Epithelial cell of esophagus (primary cell): ENCODE measurements at regions not wholly inside any gene's neighbourhood (a gene's known extent, or its start where the extent isn't known, plus 50 kb on each side); places are given as distances from the start of the nearest gene placed in this dataset.

Experiments used
- DNase-seq: peaks from one replicate; pipeline ENCODE4 v3.0.0; 2010; ENCODE audit warnings: low read depth
- H3K4me3 ChIP-seq: 2 replicates; pipeline ENCODE4 v1.5.1; 2011; ENCODE audit warnings: mild to moderate bottlenecking, low read length, control low read depth
- TF ChIP-seq, protein P1 (sequence below): IDR thresholded peaks from 2 replicates; pipeline ENCODE4 v1.5.1; 2011; ENCODE audit warnings: low read depth, mild to moderate bottlenecking, low read length, control low read depth, inconsistent platforms; ENCODE audit not compliant: insufficient read depth; ENCODE audit errors: missing control alignments

DNA sequence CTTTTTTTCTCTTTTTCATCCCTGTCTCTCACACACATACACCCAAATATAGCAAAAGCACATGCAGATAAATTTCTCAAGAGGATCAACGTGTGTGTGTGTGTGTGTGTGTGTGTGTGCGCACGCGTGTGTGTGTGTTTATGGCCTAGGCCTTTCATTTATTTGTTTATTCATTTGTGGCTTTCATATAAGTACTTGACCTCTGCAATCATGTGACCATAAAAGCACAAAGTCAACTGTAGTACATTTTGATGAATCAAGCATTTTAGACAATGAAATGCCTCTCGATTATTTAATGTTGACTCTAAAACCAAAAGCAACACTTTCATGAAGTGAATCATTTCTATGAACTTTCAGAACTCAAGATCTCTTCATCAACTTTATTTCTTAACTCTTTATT lies 194.1 kb upstream of the ADGRL2 start:
- no peak overlapping the region for H3K4me3 ChIP-seq
- TF ChIP-seq, protein P1, sequence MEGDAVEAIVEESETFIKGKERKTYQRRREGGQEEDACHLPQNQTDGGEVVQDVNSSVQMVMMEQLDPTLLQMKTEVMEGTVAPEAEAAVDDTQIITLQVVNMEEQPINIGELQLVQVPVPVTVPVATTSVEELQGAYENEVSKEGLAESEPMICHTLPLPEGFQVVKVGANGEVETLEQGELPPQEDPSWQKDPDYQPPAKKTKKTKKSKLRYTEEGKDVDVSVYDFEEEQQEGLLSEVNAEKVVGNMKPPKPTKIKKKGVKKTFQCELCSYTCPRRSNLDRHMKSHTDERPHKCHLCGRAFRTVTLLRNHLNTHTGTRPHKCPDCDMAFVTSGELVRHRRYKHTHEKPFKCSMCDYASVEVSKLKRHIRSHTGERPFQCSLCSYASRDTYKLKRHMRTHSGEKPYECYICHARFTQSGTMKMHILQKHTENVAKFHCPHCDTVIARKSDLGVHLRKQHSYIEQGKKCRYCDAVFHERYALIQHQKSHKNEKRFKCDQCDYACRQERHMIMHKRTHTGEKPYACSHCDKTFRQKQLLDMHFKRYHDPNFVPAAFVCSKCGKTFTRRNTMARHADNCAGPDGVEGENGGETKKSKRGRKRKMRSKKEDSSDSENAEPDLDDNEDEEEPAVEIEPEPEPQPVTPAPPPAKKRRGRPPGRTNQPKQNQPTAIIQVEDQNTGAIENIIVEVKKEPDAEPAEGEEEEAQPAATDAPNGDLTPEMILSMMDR: no peak
- no peak for DNase-seq

DNA sequence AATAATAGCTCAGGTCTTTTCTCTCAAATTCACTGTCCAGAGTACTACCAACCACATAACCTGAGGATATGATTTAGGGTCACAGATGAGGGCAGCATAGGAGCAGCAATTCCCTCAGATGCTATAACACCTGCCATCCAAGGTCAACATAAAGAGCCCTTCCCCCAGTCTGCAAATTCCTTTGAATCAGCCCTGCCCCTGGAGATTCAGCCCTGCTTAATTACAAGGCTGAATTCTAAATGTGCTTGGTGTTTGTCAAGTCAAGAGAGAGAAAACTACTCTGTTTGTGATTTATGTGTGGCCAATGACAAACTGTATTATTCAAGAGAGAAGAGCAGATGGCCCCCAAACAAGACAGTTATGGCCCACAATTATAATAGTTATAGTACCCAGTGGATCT lies 195.7 kb upstream of the ADGRL2 start:
- no peak overlapping the region for H3K4me3 ChIP-seq
- no peak for DNase-seq
- TF ChIP-seq, protein P1: no peak

DNA sequence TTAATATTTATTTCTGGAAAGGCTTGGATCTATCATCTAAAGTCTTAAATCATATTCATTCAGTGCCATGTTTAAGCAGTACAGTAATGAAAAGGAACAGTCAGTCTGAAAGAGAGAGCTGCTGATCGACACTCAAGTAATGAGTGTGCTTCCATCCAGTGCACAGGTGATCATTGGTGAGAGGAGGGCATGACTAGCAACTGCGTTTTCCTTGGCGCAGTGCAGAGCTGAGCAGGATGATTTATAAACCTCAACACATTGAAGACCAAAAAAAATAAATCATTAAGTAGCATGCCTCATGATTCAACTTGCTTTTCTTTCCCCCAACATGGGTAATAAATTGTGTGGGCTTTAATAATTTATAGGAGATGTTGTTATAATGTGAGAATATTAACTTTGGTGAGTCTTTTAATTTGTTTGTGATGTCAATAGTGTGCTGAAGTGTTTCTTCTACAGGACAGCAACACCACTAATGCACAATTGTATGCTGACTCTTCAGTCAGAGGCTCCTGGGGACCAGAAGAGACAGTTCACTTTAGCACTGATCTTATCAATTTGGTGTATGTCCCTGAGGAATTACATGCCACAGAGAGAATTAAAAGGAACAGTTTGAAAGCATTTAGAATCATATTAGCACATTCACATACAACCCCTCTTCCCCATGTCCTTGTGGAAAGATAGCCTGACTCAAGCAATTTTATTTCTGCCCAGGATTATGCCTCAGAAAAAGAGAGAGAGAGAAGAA lies 199.7 kb upstream of the ADGRL2 start:
- no peak overlapping the region for H3K4me3 ChIP-seq
- TF ChIP-seq, protein P1: no peak
- no peak for DNase-seq

DNA sequence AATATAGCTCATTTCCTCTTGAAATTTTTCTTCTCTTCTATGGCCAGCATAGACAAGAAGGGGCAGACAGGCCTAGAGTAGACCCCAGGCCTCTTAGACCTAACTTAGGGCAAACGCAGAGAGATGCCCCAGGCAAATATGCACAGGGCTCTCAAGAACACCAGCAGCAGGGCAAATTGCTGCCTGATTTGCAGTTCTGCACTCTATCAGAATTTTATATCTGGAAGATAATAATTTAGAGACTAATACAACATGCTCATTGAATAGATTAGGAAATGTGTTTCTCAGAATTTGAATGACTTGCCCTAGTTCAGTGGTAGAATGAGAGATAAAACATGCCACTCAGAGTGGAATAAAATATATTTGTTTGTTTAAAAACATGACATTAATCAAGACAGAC lies 200.4 kb upstream of the ADGRL2 start:
- TF ChIP-seq, protein P1: no peak
- H3K4me3 ChIP-seq: no peak overlapping the region
- no peak for DNase-seq

DNA sequence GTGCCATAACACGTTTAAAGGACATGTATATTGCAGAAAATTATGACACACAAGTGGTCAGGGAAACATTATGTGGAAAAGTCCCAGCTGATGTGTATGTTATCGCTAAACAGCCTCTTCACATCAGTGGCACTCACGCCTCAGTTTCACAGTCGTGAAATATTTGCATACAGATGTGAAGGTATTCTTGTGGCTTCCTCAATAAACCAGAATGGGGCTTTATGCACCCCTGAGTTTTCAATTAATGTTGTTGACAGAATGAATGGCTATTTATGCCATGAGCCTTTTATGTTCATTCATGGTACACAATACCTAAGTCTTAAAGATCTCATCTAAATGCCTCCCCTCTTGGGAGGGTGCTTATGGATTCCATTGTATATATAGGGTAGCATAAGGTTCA lies 202.1 kb upstream of the ADGRL2 start:
- no peak for DNase-seq

DNA sequence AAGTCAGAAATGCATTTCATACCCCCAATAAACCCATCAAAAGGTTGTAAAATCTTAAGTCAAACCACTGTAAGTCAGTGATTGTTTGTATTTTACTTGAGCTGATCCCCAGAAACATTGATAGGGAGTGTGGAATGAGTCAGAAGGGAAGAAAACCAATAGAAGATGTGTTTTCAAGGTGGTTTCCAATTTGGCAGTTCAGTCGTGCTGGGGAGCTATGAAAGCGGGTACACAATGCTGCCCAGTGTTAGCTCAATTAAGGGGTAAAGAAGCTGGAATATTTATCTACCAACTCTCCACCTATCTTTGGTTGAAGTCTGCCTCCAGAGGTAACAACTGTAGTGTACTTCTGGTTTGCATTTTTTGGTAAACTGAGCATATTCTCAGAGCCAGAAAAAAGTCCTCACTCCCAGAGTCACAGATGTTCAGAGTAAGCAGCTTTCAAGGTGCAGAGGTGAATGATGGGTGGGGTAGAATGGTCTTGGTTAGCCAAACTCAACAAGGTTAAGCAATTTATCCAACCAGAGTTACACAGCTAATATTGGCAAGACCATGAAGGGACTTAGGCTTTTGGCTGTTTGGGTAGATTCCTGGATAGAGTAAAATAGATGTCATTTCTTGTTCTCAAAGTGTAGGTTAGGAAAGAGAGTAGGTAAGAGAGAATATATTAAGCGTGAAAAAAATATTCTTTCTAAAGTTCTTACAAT lies 202.9 kb upstream of the ADGRL2 start:
- TF ChIP-seq, protein P1: no peak
- no peak overlapping the region for H3K4me3 ChIP-seq
- DNase-seq: no peak

More for the DNA sequence above, 202.1 kb upstream of the ADGRL2 start:
- TF ChIP-seq, protein P1: no peak
- no peak overlapping the region for H3K4me3 ChIP-seq
